Endothelial cell of umbilical vein (primary cell): ENCODE measurements at regions not wholly inside any gene's neighbourhood (a gene's known extent, or its start where the extent isn't known, plus 50 kb on each side); places are given as distances from the start of the nearest gene placed in this dataset.
"Not testable (repeated sequence)": the region's sequence is repeated elsewhere in the genome, so short reads cannot be mapped to it uniquely, and the experiment has no call there.

Source experiments
- EZH2 ChIP-seq: IDR thresholded peaks from 2 replicates; pipeline ENCODE4 v1.6.1; 2012; ENCODE audit warnings: borderline replicate concordance, low read depth, mild to moderate bottlenecking, moderate library complexity, low read length, inconsistent platforms; ENCODE audit not compliant: severe bottlenecking
- POLR2A ChIP-seq: IDR thresholded peaks from 2 replicates; pipeline ENCODE4 v1.6.1; 2012; ENCODE audit warnings: low read depth, mild to moderate bottlenecking, control low read depth, low read length
- POLR2AphosphoS5 ChIP-seq: IDR thresholded peaks from 2 replicates; pipeline ENCODE4 v1.6.1; 2012; ENCODE audit warnings: low read depth, mild to moderate bottlenecking, control low read depth, low read length, moderate library complexity; ENCODE audit not compliant: insufficient read depth
- TF ChIP-seq, protein P1 (sequence below), 2 donors: IDR thresholded peaks; 1 replicate in 1 of 2; 2 replicates in 1 of 2; pipeline ENCODE4 v1.5.1; 2011; ENCODE audit warnings: low read length in 2 of 2, mild to moderate bottlenecking in 2 of 2, moderate library complexity in 2 of 2, control low read depth in 1 of 2, inconsistent platforms in 1 of 2, low read depth in 1 of 2; ENCODE audit not compliant: insufficient read depth in 1 of 2; ENCODE audit errors: extremely low read depth in 1 of 2

DNA sequence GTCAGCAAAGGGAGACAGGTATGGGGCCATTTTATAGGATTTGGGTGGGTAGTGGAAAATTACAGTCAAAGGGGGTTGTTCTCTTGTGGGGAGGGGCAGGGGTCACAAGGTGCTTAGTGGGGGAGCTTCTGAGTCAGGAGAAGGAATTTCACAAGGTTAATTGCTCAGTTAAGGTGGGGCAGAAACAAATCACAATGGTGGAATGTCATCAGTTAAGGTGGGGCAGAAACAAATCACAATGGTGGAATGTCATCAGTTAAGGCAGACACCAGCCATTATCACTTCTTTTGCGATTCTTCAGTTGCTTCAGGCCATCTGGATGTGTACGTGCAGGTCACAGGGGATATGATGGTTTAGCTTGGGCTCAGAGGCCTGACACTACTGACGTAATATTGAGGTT lies 1077.6 kb downstream of the DNAJB9 start:
- TF ChIP-seq, protein P1, sequence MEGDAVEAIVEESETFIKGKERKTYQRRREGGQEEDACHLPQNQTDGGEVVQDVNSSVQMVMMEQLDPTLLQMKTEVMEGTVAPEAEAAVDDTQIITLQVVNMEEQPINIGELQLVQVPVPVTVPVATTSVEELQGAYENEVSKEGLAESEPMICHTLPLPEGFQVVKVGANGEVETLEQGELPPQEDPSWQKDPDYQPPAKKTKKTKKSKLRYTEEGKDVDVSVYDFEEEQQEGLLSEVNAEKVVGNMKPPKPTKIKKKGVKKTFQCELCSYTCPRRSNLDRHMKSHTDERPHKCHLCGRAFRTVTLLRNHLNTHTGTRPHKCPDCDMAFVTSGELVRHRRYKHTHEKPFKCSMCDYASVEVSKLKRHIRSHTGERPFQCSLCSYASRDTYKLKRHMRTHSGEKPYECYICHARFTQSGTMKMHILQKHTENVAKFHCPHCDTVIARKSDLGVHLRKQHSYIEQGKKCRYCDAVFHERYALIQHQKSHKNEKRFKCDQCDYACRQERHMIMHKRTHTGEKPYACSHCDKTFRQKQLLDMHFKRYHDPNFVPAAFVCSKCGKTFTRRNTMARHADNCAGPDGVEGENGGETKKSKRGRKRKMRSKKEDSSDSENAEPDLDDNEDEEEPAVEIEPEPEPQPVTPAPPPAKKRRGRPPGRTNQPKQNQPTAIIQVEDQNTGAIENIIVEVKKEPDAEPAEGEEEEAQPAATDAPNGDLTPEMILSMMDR (IDR thresholded peaks at IDR 0.05; ENCODE audit: extremely low read depth in 1 of 2, insufficient read depth in 1 of 2, low read depth in 1 of 2, low read length in 2 of 2): not testable (repeated sequence)
- not testable (repeated sequence) for TF ChIP-seq POLR2AphosphoS5, EZH2, POLR2A
